ENCODE measurements at regions not wholly inside any gene's neighbourhood (a gene's known extent, or its start where the extent isn't known, plus 50 kb on each side); places are given as distances from the start of the nearest gene placed in this dataset.

DNA sequence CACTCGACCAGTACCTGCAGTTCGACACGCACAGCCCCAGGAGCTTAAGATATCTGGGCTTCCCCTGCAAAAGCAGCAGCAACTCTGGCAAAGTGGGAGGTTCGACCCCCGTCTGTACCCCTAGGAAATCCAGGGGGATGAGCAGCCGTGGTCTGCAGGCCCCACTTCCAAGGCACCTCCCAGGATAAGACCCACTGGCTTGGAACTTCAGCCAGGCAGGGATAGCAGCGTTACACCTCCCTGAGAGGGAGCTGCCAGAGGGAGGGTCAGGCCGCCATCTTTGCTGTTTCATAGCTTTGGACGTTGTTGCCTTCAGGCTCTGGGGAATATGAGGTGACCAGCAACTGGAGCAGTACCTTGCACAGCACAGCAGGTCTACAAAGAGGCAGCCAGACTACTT lies 351.1 kb downstream of the SOX11 start:
- TF ChIP-seq, protein P1, sequence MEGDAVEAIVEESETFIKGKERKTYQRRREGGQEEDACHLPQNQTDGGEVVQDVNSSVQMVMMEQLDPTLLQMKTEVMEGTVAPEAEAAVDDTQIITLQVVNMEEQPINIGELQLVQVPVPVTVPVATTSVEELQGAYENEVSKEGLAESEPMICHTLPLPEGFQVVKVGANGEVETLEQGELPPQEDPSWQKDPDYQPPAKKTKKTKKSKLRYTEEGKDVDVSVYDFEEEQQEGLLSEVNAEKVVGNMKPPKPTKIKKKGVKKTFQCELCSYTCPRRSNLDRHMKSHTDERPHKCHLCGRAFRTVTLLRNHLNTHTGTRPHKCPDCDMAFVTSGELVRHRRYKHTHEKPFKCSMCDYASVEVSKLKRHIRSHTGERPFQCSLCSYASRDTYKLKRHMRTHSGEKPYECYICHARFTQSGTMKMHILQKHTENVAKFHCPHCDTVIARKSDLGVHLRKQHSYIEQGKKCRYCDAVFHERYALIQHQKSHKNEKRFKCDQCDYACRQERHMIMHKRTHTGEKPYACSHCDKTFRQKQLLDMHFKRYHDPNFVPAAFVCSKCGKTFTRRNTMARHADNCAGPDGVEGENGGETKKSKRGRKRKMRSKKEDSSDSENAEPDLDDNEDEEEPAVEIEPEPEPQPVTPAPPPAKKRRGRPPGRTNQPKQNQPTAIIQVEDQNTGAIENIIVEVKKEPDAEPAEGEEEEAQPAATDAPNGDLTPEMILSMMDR (optimal IDR thresholded peaks at IDR 0.05 in 1 of 3, IDR thresholded peaks at IDR 0.05 in 1 of 3, conservative IDR thresholded peaks at IDR 0.05 in 1 of 3; ENCODE audit: extremely low read depth in 1 of 3, insufficient read depth in 2 of 3, low read length in 3 of 3) = no peak
- TF ChIP-seq EZH2 (IDR thresholded peaks at IDR 0.05; ENCODE audit: low read length) = no peak
